SK-N-SH treated with all-trans-retinoic acid at 6 μM for 48 hours (cell line): ENCODE measurements at regions not wholly inside any gene's neighbourhood (a gene's known extent, or its start where the extent isn't known, plus 50 kb on each side); places are given as distances from the start of the nearest gene placed in this dataset.

ENCODE experiments used
- ATAC-seq: fragments of 200-7000 bp; cut with Tn5 transposase; 3 replicates; pipeline ENCODE4 v1.9.1; 2020; ENCODE audit warnings: mild to moderate bottlenecking, moderate library complexity
- ARNTL ChIP-seq: fragments of 450-650 bp; formaldehyde crosslinking; IDR thresholded peaks from 2 replicates; pipeline ENCODE4 v1.5.0; 2020; ENCODE audit warnings: low read depth, mild to moderate bottlenecking, moderate library complexity, borderline replicate concordance
- BACH2 ChIP-seq: fragments of 250-450 bp; sonication (Bioruptor Pico); IDR thresholded peaks from 2 replicates; pipeline ENCODE4 v1.9.0; 2021; ENCODE audit warnings: mild to moderate bottlenecking, borderline replicate concordance
- CSDC2 ChIP-seq: fragments of 250-450 bp; sonication (Bioruptor Pico); IDR thresholded peaks from 2 replicates; pipeline ENCODE4 v1.5.0; 2020; ENCODE audit warnings: mild to moderate bottlenecking, moderate library complexity
- ESRRG ChIP-seq: fragments of 250-450 bp; sonication (Bioruptor Pico); IDR thresholded peaks from 2 replicates; pipeline ENCODE4 v1.6.1; 2021; ENCODE audit warnings: mild to moderate bottlenecking
- GLIS3 ChIP-seq: fragments of 250-450 bp; sonication (Bioruptor Pico); IDR thresholded peaks from 2 replicates; pipeline ENCODE4 v1.5.0; 2020; ENCODE audit warnings: mild to moderate bottlenecking, moderate library complexity
- ISL1 ChIP-seq: fragments of 250-450 bp; sonication (Bioruptor Pico); IDR thresholded peaks from 2 replicates; pipeline ENCODE4 v2.1.2; 2022; ENCODE audit warnings: mild to moderate bottlenecking, moderate library complexity
- OSR1 ChIP-seq: fragments of 250-450 bp; sonication (Bioruptor Pico); IDR thresholded peaks from 2 replicates; pipeline ENCODE4 v1.8.0; 2022; ENCODE audit warnings: moderate library complexity, mild to moderate bottlenecking, inconsistent platforms
- PPARA ChIP-seq: fragments of 250-450 bp; sonication (Bioruptor Pico); IDR thresholded peaks from 2 replicates; pipeline ENCODE4 v1.5.0; 2020; ENCODE audit warnings: mild to moderate bottlenecking, borderline replicate concordance
- RARB ChIP-seq: fragments of 250-450 bp; sonication (Bioruptor Pico); IDR thresholded peaks from 2 replicates; pipeline ENCODE4 v1.8.0; 2021; ENCODE audit warnings: mild to moderate bottlenecking, moderate library complexity
- SNAI2 ChIP-seq: fragments of 250-450 bp; sonication (Bioruptor Pico); IDR thresholded peaks from 2 replicates; pipeline ENCODE4 v1.5.0; 2020; ENCODE audit warnings: mild to moderate bottlenecking, moderate library complexity
- TCF4 ChIP-seq: fragments of 250-450 bp; sonication (Bioruptor Pico); IDR thresholded peaks from 2 replicates; pipeline ENCODE4 v1.8.0; 2021; ENCODE audit warnings: mild to moderate bottlenecking, moderate library complexity, borderline replicate concordance
- ZC3H10 ChIP-seq: fragments of 250-450 bp; sonication (Bioruptor Pico); IDR thresholded peaks from 2 replicates; pipeline ENCODE4 v1.5.1; 2021; ENCODE audit warnings: mild to moderate bottlenecking, moderate library complexity
- ZFP3 ChIP-seq: fragments of 250-450 bp; sonication (Bioruptor Pico); IDR thresholded peaks from 2 replicates; pipeline ENCODE4 v1.5.0; 2020; ENCODE audit warnings: mild to moderate bottlenecking, moderate library complexity
- ZNF565 ChIP-seq: fragments of 450-650 bp; formaldehyde crosslinking; conservative IDR thresholded peaks from 2 replicates; pipeline ENCODE4 v1.5.0; 2020; ENCODE audit warnings: low read depth, mild to moderate bottlenecking, moderate library complexity
- ZNF70 ChIP-seq: fragments of 450-650 bp; formaldehyde crosslinking; IDR thresholded peaks from 2 replicates; pipeline ENCODE4 v1.5.0; 2020; ENCODE audit warnings: mild to moderate bottlenecking, moderate library complexity
- ZNF8 ChIP-seq: fragments of 450-650 bp; formaldehyde crosslinking; IDR thresholded peaks from 2 replicates; pipeline ENCODE4 v1.5.0; 2020; ENCODE audit warnings: mild to moderate bottlenecking, moderate library complexity
- TF ChIP-seq, protein P1 (sequence below): fragments of 250-450 bp; sonication (Bioruptor Pico); IDR thresholded peaks from 2 replicates; pipeline ENCODE4 v1.5.1; 2020; ENCODE audit warnings: low read depth, mild to moderate bottlenecking, moderate library complexity
- TF ChIP-seq, protein P2 (sequence below): fragments of 250-450 bp; sonication (Bioruptor Pico); IDR thresholded peaks from 2 replicates; pipeline ENCODE4 v1.5.0; 2020; ENCODE audit warnings: mild to moderate bottlenecking, moderate library complexity
- TF ChIP-seq, protein P3 (sequence below): fragments of 250-450 bp; sonication (Bioruptor Pico); IDR thresholded peaks from 2 replicates; pipeline ENCODE4 v1.5.1; 2021; ENCODE audit warnings: mild to moderate bottlenecking, moderate library complexity
- TF ChIP-seq, protein P4 (sequence below): fragments of 250-450 bp; sonication (Bioruptor Pico); IDR thresholded peaks from 2 replicates; pipeline ENCODE4 v1.8.0; 2021; ENCODE audit warnings: low read depth, mild to moderate bottlenecking, moderate library complexity, borderline replicate concordance

DNA sequence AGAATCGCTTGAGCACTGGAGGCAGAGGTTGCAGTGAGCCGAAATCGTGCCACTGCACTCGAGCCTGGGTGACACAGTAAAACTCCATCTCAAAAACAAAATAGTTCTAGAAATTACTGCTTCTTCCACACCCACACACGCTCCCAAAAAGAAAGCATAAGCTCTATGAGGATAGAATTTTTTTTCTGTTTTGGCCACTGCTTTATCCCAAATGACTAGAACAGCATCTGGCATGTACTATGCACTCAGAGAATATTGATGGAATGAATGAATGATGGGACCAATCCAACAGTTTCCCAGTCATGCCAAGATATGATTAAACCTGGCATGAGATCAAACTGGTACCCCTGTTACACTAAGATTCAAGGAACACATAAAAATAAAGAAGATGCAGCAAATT, 455.4 kb upstream of the CHAC2 start:
- TF ChIP-seq ZNF565 (CRISPR knock-in tag) = no peak
- no peak for TF ChIP-seq SNAI2 (CRISPR knock-in tag)
- TF ChIP-seq, protein P1, sequence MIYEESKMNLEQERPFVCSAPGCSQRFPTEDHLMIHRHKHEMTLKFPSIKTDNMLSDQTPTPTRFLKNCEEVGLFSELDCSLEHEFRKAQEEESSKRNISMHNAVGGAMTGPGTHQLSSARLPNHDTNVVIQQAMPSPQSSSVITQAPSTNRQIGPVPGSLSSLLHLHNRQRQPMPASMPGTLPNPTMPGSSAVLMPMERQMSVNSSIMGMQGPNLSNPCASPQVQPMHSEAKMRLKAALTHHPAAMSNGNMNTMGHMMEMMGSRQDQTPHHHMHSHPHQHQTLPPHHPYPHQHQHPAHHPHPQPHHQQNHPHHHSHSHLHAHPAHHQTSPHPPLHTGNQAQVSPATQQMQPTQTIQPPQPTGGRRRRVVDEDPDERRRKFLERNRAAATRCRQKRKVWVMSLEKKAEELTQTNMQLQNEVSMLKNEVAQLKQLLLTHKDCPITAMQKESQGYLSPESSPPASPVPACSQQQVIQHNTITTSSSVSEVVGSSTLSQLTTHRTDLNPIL (CRISPR knock-in tag) = no peak
- TF ChIP-seq OSR1 (CRISPR knock-in tag) = no peak
- TF ChIP-seq RARB = no peak
- no peak for TF ChIP-seq GLIS3 (CRISPR knock-in tag)
- no peak for TF ChIP-seq TCF4 (CRISPR knock-in tag)
- TF ChIP-seq, protein P2, sequence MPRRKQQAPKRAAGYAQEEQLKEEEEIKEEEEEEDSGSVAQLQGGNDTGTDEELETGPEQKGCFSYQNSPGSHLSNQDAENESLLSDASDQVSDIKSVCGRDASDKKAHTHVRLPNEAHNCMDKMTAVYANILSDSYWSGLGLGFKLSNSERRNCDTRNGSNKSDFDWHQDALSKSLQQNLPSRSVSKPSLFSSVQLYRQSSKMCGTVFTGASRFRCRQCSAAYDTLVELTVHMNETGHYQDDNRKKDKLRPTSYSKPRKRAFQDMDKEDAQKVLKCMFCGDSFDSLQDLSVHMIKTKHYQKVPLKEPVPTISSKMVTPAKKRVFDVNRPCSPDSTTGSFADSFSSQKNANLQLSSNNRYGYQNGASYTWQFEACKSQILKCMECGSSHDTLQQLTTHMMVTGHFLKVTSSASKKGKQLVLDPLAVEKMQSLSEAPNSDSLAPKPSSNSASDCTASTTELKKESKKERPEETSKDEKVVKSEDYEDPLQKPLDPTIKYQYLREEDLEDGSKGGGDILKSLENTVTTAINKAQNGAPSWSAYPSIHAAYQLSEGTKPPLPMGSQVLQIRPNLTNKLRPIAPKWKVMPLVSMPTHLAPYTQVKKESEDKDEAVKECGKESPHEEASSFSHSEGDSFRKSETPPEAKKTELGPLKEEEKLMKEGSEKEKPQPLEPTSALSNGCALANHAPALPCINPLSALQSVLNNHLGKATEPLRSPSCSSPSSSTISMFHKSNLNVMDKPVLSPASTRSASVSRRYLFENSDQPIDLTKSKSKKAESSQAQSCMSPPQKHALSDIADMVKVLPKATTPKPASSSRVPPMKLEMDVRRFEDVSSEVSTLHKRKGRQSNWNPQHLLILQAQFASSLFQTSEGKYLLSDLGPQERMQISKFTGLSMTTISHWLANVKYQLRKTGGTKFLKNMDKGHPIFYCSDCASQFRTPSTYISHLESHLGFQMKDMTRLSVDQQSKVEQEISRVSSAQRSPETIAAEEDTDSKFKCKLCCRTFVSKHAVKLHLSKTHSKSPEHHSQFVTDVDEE (CRISPR knock-in tag) = no peak
- no peak for TF ChIP-seq ZC3H10
- TF ChIP-seq ISL1 (CRISPR knock-in tag) = no peak
- TF ChIP-seq PPARA (CRISPR knock-in tag) = no peak
- TF ChIP-seq ESRRG = no peak
- no peak for TF ChIP-seq ARNTL (CRISPR knock-in tag)
- TF ChIP-seq CSDC2 = no peak
- TF ChIP-seq, protein P3, sequence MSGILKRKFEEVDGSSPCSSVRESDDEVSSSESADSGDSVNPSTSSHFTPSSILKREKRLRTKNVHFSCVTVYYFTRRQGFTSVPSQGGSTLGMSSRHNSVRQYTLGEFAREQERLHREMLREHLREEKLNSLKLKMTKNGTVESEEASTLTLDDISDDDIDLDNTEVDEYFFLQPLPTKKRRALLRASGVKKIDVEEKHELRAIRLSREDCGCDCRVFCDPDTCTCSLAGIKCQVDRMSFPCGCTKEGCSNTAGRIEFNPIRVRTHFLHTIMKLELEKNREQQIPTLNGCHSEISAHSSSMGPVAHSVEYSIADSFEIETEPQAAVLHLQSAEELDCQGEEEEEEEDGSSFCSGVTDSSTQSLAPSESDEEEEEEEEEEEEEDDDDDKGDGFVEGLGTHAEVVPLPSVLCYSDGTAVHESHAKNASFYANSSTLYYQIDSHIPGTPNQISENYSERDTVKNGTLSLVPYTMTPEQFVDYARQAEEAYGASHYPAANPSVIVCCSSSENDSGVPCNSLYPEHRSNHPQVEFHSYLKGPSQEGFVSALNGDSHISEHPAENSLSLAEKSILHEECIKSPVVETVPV = no peak
- no peak for TF ChIP-seq ZNF70
- TF ChIP-seq, protein P4, sequence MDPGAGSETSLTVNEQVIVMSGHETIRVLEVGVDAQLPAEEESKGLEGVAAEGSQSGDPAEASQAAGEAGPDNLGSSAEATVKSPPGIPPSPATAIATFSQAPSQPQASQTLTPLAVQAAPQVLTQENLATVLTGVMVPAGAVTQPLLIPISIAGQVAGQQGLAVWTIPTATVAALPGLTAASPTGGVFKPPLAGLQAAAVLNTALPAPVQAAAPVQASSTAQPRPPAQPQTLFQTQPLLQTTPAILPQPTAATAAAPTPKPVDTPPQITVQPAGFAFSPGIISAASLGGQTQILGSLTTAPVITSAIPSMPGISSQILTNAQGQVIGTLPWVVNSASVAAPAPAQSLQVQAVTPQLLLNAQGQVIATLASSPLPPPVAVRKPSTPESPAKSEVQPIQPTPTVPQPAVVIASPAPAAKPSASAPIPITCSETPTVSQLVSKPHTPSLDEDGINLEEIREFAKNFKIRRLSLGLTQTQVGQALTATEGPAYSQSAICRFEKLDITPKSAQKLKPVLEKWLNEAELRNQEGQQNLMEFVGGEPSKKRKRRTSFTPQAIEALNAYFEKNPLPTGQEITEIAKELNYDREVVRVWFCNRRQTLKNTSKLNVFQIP (CRISPR knock-in tag) = no peak
- no peak for TF ChIP-seq ZNF8 (CRISPR knock-in tag)
- no peak for TF ChIP-seq BACH2 (CRISPR knock-in tag)
- no peak for ATAC-seq

DNA sequence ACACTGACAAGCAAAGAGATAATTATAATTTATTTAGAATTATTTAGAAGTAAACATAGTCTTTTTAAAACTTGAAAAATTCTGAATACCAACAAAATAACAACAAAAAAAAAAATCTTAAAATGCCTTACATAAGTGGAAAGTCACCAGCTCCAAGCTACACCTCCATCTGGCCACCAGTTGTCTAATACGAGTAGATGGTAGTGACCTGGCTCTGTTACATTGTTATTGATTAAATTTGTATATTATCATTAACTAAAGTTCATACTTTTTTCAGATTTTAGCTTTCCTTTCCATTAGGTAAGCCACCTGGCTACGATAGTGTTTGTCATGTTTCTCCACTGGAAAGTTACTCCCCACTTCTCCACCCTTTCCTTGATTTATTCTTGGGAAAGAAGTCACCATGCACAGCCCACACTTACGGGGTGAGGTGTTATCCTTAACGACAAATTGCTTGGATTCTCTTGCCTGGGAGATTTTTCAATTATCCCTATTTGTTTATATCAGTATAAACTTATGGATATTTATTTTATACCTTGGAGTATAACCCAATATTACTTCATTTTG, 464.5 kb upstream of the CHAC2 start:
- TF ChIP-seq, protein P3 = no peak
- no peak for TF ChIP-seq ESRRG
- TF ChIP-seq ZFP3 = no peak
- TF ChIP-seq OSR1 (CRISPR knock-in tag) = no peak
- TF ChIP-seq ARNTL (CRISPR knock-in tag) = no peak
- TF ChIP-seq, protein P4 (CRISPR knock-in tag) = no peak
- TF ChIP-seq ZNF565 (CRISPR knock-in tag) = no peak
- TF ChIP-seq BACH2 (CRISPR knock-in tag) = no peak
- no peak for TF ChIP-seq CSDC2
- no peak for TF ChIP-seq TCF4 (CRISPR knock-in tag)
- TF ChIP-seq, protein P1 (CRISPR knock-in tag) = no peak
- TF ChIP-seq GLIS3 (CRISPR knock-in tag) = no peak
- ATAC-seq = no peak
